K562 (cell line): ENCODE measurements at regions not wholly inside any gene's neighbourhood (a gene's known extent, or its start where the extent isn't known, plus 50 kb on each side); places are given as distances from the start of the nearest gene placed in this dataset.
A peak's percentile ranks its signal among the peaks of the same experiment; 100 is the strongest.

Experiments
- ATAC-seq: fragments of 200-7000 bp; cut with Tn5 transposase; 3 replicates; pipeline ENCODE4 v1.9.1; 2020; ENCODE audit warnings: moderate library complexity
- BruUV-seq: library from RNA; stranded (reverse); fragments of 400-500 nt; replicated peaks from 2 replicates; lab custom pipeline; 2021; lab: Mats Ljungman, UMichigan
- CTCF ChIA-PET: fragments of 300-600 bp; formaldehyde crosslinking; extraction: SDS; loops from one replicate; lab custom pipeline; 2021; ENCODE audit warnings: low intra/inter-chr PET ratio; lab: Yijun Ruan, JAX
- POLR2A ChIA-PET: fragments of 300-600, 350-650 bp; sonication (Branson Sonifier 250); formaldehyde crosslinking; extraction: SDS; loops from one replicate; lab custom pipeline; 2021; ENCODE audit warnings: antibody characterized with exemption, inconsistent platforms; lab: Yijun Ruan, JAX
- DNase-seq, 4 experiments: peaks; one replicate each; pipeline versions ENCODE4 v3.0.0 to v3.0.0-alpha.2; 2011 to 2018; ENCODE audit warnings: low spot score in 3 of 4, mixed read lengths in 3 of 4; ENCODE audit errors: extremely low read depth in 1 of 4
- FAIRE-seq: peaks from 2 replicates; lab custom pipeline; 2011; peaks lifted over from hg19 to GRCh38; lab: Jason Lieb, UNC
- H2AFZ ChIP-seq: 2 replicates; pipeline ENCODE4 v1.6.0; 2011; ENCODE audit warnings: low read depth, low read length, control low read depth, inconsistent platforms
- H3K27ac ChIP-seq: fragments of 200-600 bp; 3 replicates; pipeline ENCODE4 v1.8.0; 2011; ENCODE audit warnings: low read depth, mild to moderate bottlenecking, control low read depth, inconsistent platforms, low read length, moderate library complexity, mixed read lengths; ENCODE audit errors: extremely low read depth
- H3K27me3 ChIP-seq, 2 experiments: fragments of 300-600 bp in 1 of 2; 2 replicates in 1 of 2; 3 replicates in 1 of 2; pipeline versions ENCODE4 v1.6.0 to v1.8.0; 2011; ENCODE audit warnings: inconsistent platforms in 2 of 2, low read length in 2 of 2, mild to moderate bottlenecking in 1 of 2, mixed read lengths in 1 of 2, moderate library complexity in 1 of 2; ENCODE audit not compliant: control insufficient read depth in 2 of 2, insufficient read depth in 2 of 2
- H3K36me3 ChIP-seq: fragments of 300-600 bp; 3 replicates; pipeline ENCODE4 v1.8.0; 2011; ENCODE audit warnings: mild to moderate bottlenecking, low read length, inconsistent platforms; ENCODE audit not compliant: control insufficient read depth, insufficient read depth
- H3K4me1 ChIP-seq, 2 experiments: fragments of 200-600 bp in 1 of 2; replicated peaks in 1 of 2; 2 replicates in 1 of 2; 3 replicates in 1 of 2; pipeline versions ENCODE4 v1.5.1 to v1.8.0; 2011; ENCODE audit warnings: inconsistent platforms in 2 of 2, low read length in 2 of 2, mild to moderate bottlenecking in 1 of 2, mixed read lengths in 1 of 2, moderate library complexity in 1 of 2; ENCODE audit not compliant: control insufficient read depth in 2 of 2, insufficient read depth in 2 of 2
- H3K4me2 ChIP-seq: 2 replicates; pipeline ENCODE4 v1.6.1; 2011; ENCODE audit warnings: low read length, control low read depth, inconsistent platforms, mixed read lengths; ENCODE audit not compliant: insufficient read depth
- H3K4me3 ChIP-seq: fragments of 200-600 bp; sonication (generic), shearing (Covaris generic); 2 replicates; pipeline ENCODE4 v1.5.1; 2016; ENCODE audit warnings: control low read depth, inconsistent platforms
- H3K79me2 ChIP-seq: fragments of 200-600 bp; 3 replicates; pipeline ENCODE4 v1.8.0; 2011; ENCODE audit warnings: low read length, inconsistent platforms; ENCODE audit not compliant: control insufficient read depth, insufficient read depth
- H3K9ac ChIP-seq, 2 experiments: 2 replicates each; pipeline versions ENCODE4 v1.6.0 to v1.6.1; 2011; ENCODE audit warnings: low read depth in 2 of 2, low read length in 2 of 2, control low read depth in 1 of 2, inconsistent platforms in 1 of 2, mild to moderate bottlenecking in 1 of 2, mixed read lengths in 1 of 2; ENCODE audit not compliant: insufficient read depth in 1 of 2
- H3K9me1 ChIP-seq: one replicate; pipeline ENCODE4 v1.6.0; 2011; ENCODE audit warnings: inconsistent platforms, mild to moderate bottlenecking, low read length, moderate library complexity; ENCODE audit not compliant: control insufficient read depth, insufficient read depth
- H3K9me3 ChIP-seq: replicated peaks from 2 replicates; pipeline ENCODE4 v1.5.1; 2011; ENCODE audit warnings: low read depth, low read length, inconsistent platforms; ENCODE audit not compliant: control insufficient read depth, insufficient read depth
- H4K20me1 ChIP-seq: replicated peaks from 2 replicates; pipeline ENCODE4 v1.6.1; 2011; ENCODE audit warnings: low read length, inconsistent platforms, mixed read lengths; ENCODE audit not compliant: control insufficient read depth, insufficient read depth
- CTCF ChIP-seq, 3 experiments: IDR thresholded peaks in 2 of 3; conservative IDR thresholded peaks in 1 of 3; 2 replicates each; pipeline ENCODE4 v1.5.1; 2011 to 2012; ENCODE audit warnings: low read length in 3 of 3, mild to moderate bottlenecking in 3 of 3, control low read depth in 2 of 3, improper control_type of control experiment in 1 of 3, inconsistent platforms in 1 of 3, low read depth in 1 of 3, mixed read lengths in 1 of 3, moderate library complexity in 1 of 3; ENCODE audit not compliant: insufficient read depth in 2 of 3
- NCOA4 ChIP-seq: fragments of 450-650 bp; IDR thresholded peaks from 2 replicates; pipeline ENCODE4 v1.6.1; 2018; ENCODE audit warnings: mild to moderate bottlenecking; ENCODE audit not compliant: partially characterized antibody
- RAD21 ChIP-seq, 2 experiments: fragments of 250-450 bp in 1 of 2; fragments of 450-650 bp in 1 of 2; sonication (Bioruptor Pico) in 1 of 2; formaldehyde crosslinking in 1 of 2; IDR thresholded peaks in 1 of 2; conservative IDR thresholded peaks in 1 of 2; 2 replicates each; pipeline versions ENCODE4 v1.4.0 to v1.8.0; 2020 to 2022; ENCODE audit warnings: mild to moderate bottlenecking in 2 of 2, moderate library complexity in 1 of 2
- WGBS: fragments of 100-300 bp; shearing (Covaris generic); methylation state at CpG from one replicate; pipeline ENCODE4 v1.1.6; 2016; ENCODE audit warnings: low coverage, mixed read lengths; ENCODE audit not compliant: insufficient coverage; ENCODE audit errors: missing lambda C conversion rate; 5-methylcytosine and 5-hydroxymethylcytosine counted together
- in situ Hi-C: fragments of 300-500 bp; cut with MboI; formaldehyde crosslinking; loops from 4 replicates; pipeline ENCODE4 v1.15.0; 2018; ENCODE audit warnings: inconsistent platforms, mixed read lengths
- intact Hi-C: fragments of 100-400 bp; cut with micrococcal nuclease; formaldehyde crosslinking; loops from 2 replicates; pipeline ENCODE4 v1.14.2; 2022

DNA sequence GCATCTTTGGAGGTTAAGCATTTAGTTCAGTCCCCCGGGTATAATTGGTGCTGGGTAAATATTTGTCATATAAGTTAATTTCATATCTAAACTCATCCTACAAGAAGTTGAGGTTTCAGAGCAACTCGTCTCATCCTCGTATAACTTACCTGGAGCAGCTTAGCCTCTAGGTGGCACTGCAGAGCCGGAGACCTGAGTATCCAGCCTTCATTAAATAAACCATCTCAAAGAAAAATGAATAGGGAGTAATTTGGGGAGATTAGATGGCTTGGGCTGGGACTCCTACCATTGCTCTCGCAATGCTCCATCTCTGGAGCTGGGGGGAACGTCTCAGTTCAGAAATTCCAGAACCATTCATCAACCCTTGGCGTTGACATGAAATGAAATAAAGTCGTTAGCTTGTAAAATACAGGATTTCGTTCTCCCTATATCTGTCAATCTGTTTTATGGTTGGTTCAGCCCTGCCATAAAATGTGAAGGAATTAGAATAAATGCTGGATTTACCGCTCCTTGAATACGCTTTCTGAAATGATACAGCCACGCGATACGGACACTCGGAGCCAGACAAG is 122.9 kb upstream of the TMEM132D start:
- H3K4me3 ChIP-seq, result no peak overlapping the region
- no peak overlapping the region for H2AFZ ChIP-seq
- no peaks in the 10 kb centered on the region for H3K9me1 ChIP-seq
- H3K4me2 ChIP-seq, result no peak overlapping the region
- H3K79me2 ChIP-seq, result no peaks in the 10 kb centered on the region
- 12% methylated on average over 15 of the region's 15 CpGs for WGBS
- no peak overlapping the region for H3K27ac ChIP-seq
- no peaks in the 10 kb centered on the region for H4K20me1 ChIP-seq
- in situ Hi-C loops, result loop anchor here (25.0 kb wide), 1 partner anchor 711 kb away; no protein-coding TSS in a partner anchor
- POLR2A ChIA-PET, result no interaction called here
- CTCF ChIA-PET, result no interaction called here
- peak; percentile 40 for FAIRE-seq
- no peaks in the 10 kb centered on the region for H3K36me3 ChIP-seq
- intact Hi-C loops, result no loop called here
- ATAC-seq, result peak; percentile 77
- no TSS peak for BruUV-seq
- H3K9me3 ChIP-seq, result no peaks in the 10 kb centered on the region
- no peak overlapping the region for H3K9ac ChIP-seq
- H3K4me1 ChIP-seq, result no peaks in the 10 kb centered on the region
- peaks cover 0 to 9% of the 10 kb centered on the region in 2 experiments; a peak in 2 of 5 replicates for H3K27me3 ChIP-seq
- peak; percentile 37 to 54 (median 44) for DNase-seq
- no peak for TF ChIP-seq NCOA4
- TF ChIP-seq RAD21 (CRISPR knock-in tag; conservative IDR thresholded peaks at IDR 0.05 in 1 of 2, IDR thresholded peaks at IDR 0.05 in 1 of 2), result peak in 1 of 2 experiments; percentile 30; a peak in 1 of 4 replicates
- TF ChIP-seq CTCF (IDR thresholded peaks at IDR 0.05 in 2 of 3, conservative IDR thresholded peaks at IDR 0.05 in 1 of 3; ENCODE audit: insufficient read depth in 2 of 3, low read depth in 1 of 3, low read length in 3 of 3), result peak; percentile 57 to 75 (median 64)
